Parathyroid adenoma (tissue), 2 donors: ENCODE measurements at regions not wholly inside any gene's neighbourhood (a gene's known extent, or its start where the extent isn't known, plus 50 kb on each side); places are given as distances from the start of the nearest gene placed in this dataset.

ENCODE experiments used
- H2AFZ ChIP-seq: fragments of 300-600 bp; sonication (generic); one replicate; pipeline ENCODE4 v1.7.0; 2017; ENCODE audit warnings: antibody characterized with exemption, mild to moderate bottlenecking
- H3K27ac ChIP-seq: fragments of 300-600 bp; sonication (generic); one replicate; pipeline ENCODE4 v1.7.0; 2017
- H3K27me3 ChIP-seq: fragments of 300-600 bp; sonication (generic); one replicate; pipeline ENCODE4 v1.7.0; 2017; ENCODE audit warnings: low read length; ENCODE audit not compliant: control insufficient read depth, insufficient read depth
- H3K36me3 ChIP-seq: fragments of 300-600 bp; sonication (generic); one replicate; pipeline ENCODE4 v1.7.0; 2017; ENCODE audit warnings: low read length; ENCODE audit not compliant: control insufficient read depth, insufficient read depth
- H3K4me1 ChIP-seq: fragments of 300-600 bp; sonication (generic); one replicate; pipeline ENCODE4 v1.7.0; 2017; ENCODE audit warnings: control low read depth
- H3K4me2 ChIP-seq: fragments of 300-600 bp; sonication (generic); one replicate; pipeline ENCODE4 v1.7.0; 2017; ENCODE audit warnings: low read length
- H3K4me3 ChIP-seq: fragments of 300-600 bp; sonication (generic); one replicate; pipeline ENCODE4 v1.7.0; 2017; ENCODE audit warnings: low read depth, low read length
- H3K79me2 ChIP-seq: fragments of 300-600 bp; sonication (generic); one replicate; pipeline ENCODE4 v1.7.0; 2017; ENCODE audit warnings: control low read depth
- H3K9ac ChIP-seq: fragments of 300-600 bp; sonication (generic); one replicate; pipeline ENCODE4 v1.7.0; 2017; ENCODE audit warnings: mild to moderate bottlenecking
- H3K9me3 ChIP-seq: fragments of 300-600 bp; sonication (generic); one replicate; pipeline ENCODE4 v1.7.0; 2017; ENCODE audit warnings: low read length; ENCODE audit not compliant: control insufficient read depth
- TF ChIP-seq, protein P1 (sequence below): fragments of 300-600 bp; sonication (generic); IDR thresholded peaks from one replicate; pipeline ENCODE4 v1.7.0; 2017; ENCODE audit warnings: antibody characterized with exemption, mild to moderate bottlenecking
- donor health status: primary hyperparathyroidism.

GRCh38 chr15:39188314-39188713 is 392.6 kb upstream of the THBS1 start:
- H3K4me1 ChIP-seq, result no peaks in the 10 kb centered on the region
- no peaks in the 10 kb centered on the region for H3K36me3 ChIP-seq
- no peak overlapping the region for H3K27ac ChIP-seq
- H3K4me3 ChIP-seq, result no peak overlapping the region
- no peak overlapping the region for H2AFZ ChIP-seq
- H3K4me2 ChIP-seq, result no peak overlapping the region
- no peaks in the 10 kb centered on the region for H3K79me2 ChIP-seq
- TF ChIP-seq, protein P1, sequence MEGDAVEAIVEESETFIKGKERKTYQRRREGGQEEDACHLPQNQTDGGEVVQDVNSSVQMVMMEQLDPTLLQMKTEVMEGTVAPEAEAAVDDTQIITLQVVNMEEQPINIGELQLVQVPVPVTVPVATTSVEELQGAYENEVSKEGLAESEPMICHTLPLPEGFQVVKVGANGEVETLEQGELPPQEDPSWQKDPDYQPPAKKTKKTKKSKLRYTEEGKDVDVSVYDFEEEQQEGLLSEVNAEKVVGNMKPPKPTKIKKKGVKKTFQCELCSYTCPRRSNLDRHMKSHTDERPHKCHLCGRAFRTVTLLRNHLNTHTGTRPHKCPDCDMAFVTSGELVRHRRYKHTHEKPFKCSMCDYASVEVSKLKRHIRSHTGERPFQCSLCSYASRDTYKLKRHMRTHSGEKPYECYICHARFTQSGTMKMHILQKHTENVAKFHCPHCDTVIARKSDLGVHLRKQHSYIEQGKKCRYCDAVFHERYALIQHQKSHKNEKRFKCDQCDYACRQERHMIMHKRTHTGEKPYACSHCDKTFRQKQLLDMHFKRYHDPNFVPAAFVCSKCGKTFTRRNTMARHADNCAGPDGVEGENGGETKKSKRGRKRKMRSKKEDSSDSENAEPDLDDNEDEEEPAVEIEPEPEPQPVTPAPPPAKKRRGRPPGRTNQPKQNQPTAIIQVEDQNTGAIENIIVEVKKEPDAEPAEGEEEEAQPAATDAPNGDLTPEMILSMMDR, result no peak
- H3K9me3 ChIP-seq, result no peaks in the 10 kb centered on the region
- no peak overlapping the region for H3K9ac ChIP-seq
- H3K27me3 ChIP-seq, result no peaks in the 10 kb centered on the region

DNA sequence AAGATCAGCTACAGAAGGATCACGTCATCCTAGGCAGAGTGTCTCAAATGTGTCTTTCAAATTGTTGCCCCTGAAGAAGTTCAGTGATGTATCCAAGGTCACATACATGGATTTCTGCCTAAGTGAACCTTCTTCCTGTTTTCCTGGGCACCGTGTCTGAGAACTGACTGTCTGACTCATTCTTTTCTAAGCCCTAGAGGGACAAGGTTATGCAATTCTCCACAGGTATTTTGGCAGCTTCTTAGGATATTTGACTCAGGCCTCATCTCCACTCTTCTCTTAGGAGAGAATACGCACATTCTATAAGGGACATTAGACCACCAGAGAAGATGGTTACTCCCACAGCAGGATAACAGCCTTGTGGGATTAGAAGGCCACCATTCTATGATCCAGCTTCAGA is 391.9 kb upstream of the THBS1 start:
- H3K27me3 ChIP-seq, result no peaks in the 10 kb centered on the region
- no peak overlapping the region for H3K4me2 ChIP-seq
- H3K27ac ChIP-seq, result no peak overlapping the region
- H3K9ac ChIP-seq, result no peak overlapping the region
- no peak overlapping the region for H2AFZ ChIP-seq
- H3K79me2 ChIP-seq, result no peaks in the 10 kb centered on the region
- no peak overlapping the region for H3K4me3 ChIP-seq
- TF ChIP-seq, protein P1, result no peak
- no peaks in the 10 kb centered on the region for H3K36me3 ChIP-seq
- H3K9me3 ChIP-seq, result no peaks in the 10 kb centered on the region
- H3K4me1 ChIP-seq, result no peaks in the 10 kb centered on the region

DNA sequence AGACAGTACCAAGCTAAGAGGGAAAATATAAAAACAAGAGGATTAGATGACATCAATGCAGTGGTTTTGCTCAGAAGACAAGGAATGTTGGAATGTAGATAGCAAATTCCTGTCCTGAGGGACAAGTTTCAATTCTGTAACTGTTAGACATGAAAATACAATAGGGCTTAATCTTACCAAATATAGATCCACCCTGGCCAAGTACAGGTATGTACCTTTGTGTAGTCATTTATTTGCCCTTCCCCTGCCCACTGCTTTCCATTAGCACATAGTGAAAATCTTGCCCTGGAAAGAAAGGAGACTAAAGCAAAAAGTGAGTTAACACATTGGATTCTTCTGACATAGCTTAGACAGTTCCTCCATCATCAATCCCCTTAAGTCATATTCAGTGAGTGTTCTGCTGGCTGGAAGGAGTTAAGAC is 389.0 kb upstream of the THBS1 start:
- H3K9ac ChIP-seq, result no peak overlapping the region
- no peaks in the 10 kb centered on the region for H3K4me1 ChIP-seq
- H3K79me2 ChIP-seq, result no peaks in the 10 kb centered on the region
- H2AFZ ChIP-seq, result no peak overlapping the region
- H3K4me3 ChIP-seq, result no peak overlapping the region
- H3K9me3 ChIP-seq, result no peaks in the 10 kb centered on the region
- H3K4me2 ChIP-seq, result no peak overlapping the region
- H3K27me3 ChIP-seq, result no peaks in the 10 kb centered on the region
- no peak overlapping the region for H3K27ac ChIP-seq
- no peaks in the 10 kb centered on the region for H3K36me3 ChIP-seq
- TF ChIP-seq, protein P1, result no peak

GRCh38 chr15:39192351-39192750 is 388.5 kb upstream of the THBS1 start:
- Histone ChIP-seq H2AFZ (no peak overlapping the region), H3K27me3 (no peaks in the 10 kb centered on the region), H3K4me1 (no peaks in the 10 kb centered on the region), H3K36me3 (no peaks in the 10 kb centered on the region), H3K79me2 (no peaks in the 10 kb centered on the region), H3K4me2 (no peak overlapping the region), H3K9ac (no peak overlapping the region), H3K9me3 (no peaks in the 10 kb centered on the region), H3K27ac (no peak overlapping the region), H3K4me3 (no peak overlapping the region)
- TF ChIP-seq, protein P1, result no peak

GRCh38 chr15:39192979-39193560 is 387.8 kb upstream of the THBS1 start:
- H3K27me3 ChIP-seq, result no peaks in the 10 kb centered on the region
- H3K36me3 ChIP-seq, result no peaks in the 10 kb centered on the region
- TF ChIP-seq, protein P1, result no peak
- H3K4me2 ChIP-seq, result no peak overlapping the region
- H3K79me2 ChIP-seq, result no peaks in the 10 kb centered on the region
- H3K9me3 ChIP-seq, result no peaks in the 10 kb centered on the region
- no peak overlapping the region for H3K9ac ChIP-seq
- no peaks in the 10 kb centered on the region for H3K4me1 ChIP-seq
- no peak overlapping the region for H2AFZ ChIP-seq
- H3K4me3 ChIP-seq, result no peak overlapping the region
- H3K27ac ChIP-seq, result no peak overlapping the region
